ENCODE measurements at regions not wholly inside any gene's neighbourhood (a gene's known extent, or its start where the extent isn't known, plus 50 kb on each side); places are given as distances from the start of the nearest gene placed in this dataset.
A peak's percentile ranks its signal among the peaks of the same experiment; 100 is the strongest.

DNA sequence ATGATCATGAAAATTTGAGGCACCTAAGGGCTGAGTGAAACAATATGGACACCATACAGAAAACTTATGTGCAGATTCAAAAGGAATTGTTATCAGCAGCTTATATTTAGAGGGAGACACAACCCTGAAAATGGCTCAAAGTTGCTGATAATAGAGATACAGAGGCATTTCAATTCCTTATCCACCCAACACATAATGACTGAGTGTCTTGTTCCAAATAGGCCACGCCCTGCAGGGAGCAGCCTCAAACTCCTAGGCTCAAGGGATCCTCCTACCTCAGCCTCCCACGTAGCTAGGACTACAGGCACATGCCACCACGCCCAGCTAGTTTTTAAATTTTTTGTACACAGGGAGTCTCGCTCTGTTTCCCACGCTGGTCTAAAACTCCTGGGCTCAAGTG, 79.0 kb downstream of the LBH start:
- in situ Hi-C loops (cut with MboI; ENCODE audit: low pct_unique_long_range_greater_than_20kb in 2 of 9, low sequenced_read_pairs in 9 of 9, unreplicated experiment in 9 of 9), result no loop called here
- Histone ChIP-seq H3K27ac (no peak overlapping the region), H3K4me3 (no peak overlapping the region), H3K4me1 (replicated peaks in 1 of 2) (no peaks in the 10 kb centered on the region)
- 10 to 100% (median 82%) methylated on average over 1 to 5 of the region's 5 CpGs; no CpG with 5 or more reads in 4 of the 10 experiments for WGBS, 10 experiments
- ATAC-seq (replicated peaks in 6 of 8), result no peak

DNA sequence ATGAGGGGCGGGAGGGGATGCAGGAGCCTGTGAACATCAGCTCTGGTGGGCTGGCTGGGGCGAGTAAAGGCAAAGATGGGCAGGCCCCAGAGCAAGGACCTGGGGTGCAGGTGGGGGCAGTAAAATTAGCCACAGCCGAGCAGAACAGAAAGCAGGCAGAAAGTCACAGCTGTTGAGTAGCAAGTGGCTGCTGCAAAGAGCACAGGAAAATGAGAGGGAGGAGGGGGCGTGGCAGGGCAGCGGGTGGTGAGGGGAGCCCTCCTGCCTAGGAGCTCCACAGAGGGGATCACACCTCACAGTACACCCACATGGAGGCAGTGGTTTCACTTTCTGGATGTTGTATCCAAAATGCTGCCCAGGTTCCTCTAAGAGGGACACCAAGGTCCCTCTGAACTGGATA, 79.6 kb downstream of the LBH start:
- in situ Hi-C loops (cut with MboI; ENCODE audit: low pct_unique_long_range_greater_than_20kb in 2 of 9, low sequenced_read_pairs in 9 of 9, unreplicated experiment in 9 of 9), result no loop called here
- Histone ChIP-seq H3K4me3 (no peak overlapping the region), H3K4me1 (replicated peaks in 1 of 2) (no peaks in the 10 kb centered on the region), H3K27ac (no peak overlapping the region)
- no peak for ATAC-seq (replicated peaks in 6 of 8)
- WGBS, 10 experiments, result 60% methylated on average over 2 of the region's 5 CpGs; no CpG with 5 or more reads in 9 of the 10 experiments

DNA sequence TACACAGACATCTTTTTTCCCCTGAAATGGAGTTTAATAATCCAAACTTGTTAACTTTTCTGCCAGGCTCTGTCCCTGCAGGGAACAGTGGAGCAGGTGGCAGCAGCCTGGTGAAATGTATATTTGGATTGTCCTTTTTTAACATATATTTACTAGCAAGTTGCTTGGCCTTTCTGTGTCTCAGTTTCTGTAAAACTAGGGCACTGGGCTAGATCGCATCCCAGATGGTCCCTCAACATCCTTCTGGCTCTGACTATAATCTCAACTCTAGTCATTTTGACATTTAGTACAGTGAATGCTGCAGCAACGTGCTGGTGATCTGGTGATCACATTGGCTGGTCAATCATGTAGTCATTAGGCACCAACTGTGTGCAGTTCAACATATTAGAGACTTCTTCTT, 80.4 kb downstream of the LBH start:
- ATAC-seq (replicated peaks in 6 of 8), result no peak
- no peak overlapping the region for H3K4me3 ChIP-seq
- no peaks in the 10 kb centered on the region for H3K4me1 ChIP-seq (replicated peaks in 1 of 2)
- WGBS, 10 experiments, result 31 to 100% (median 92%) methylated on average over 1 to 2 of the region's 2 CpGs; no CpG with 5 or more reads in 3 of the 10 experiments
- in situ Hi-C loops (cut with MboI; ENCODE audit: low pct_unique_long_range_greater_than_20kb in 2 of 9, low sequenced_read_pairs in 9 of 9, unreplicated experiment in 9 of 9), result no loop called here
- no peak overlapping the region for H3K27ac ChIP-seq

DNA sequence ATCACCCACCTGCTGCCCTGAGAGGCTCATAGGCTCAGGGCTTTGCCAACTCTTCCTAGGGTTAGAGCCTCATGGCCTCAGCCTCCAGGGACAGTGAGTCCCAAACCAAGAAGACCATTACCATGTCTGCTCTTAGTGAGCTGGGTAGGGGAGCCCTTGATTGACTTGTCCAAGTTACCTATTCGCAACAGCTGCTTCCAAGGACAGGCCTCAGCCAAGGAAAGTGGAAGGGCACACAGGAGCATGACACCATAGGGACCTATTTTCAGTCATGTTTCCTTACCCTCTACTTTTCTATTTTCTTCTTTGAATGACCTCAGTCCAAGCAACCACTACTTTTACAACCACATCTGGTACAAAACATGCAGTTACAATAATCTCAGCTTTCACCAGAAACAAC, 81.6 kb downstream of the LBH start:
- in situ Hi-C loops (cut with MboI; ENCODE audit: low pct_unique_long_range_greater_than_20kb in 2 of 9, low sequenced_read_pairs in 9 of 9, unreplicated experiment in 9 of 9), result no loop called here
- no peak for ATAC-seq (replicated peaks in 6 of 8)

DNA sequence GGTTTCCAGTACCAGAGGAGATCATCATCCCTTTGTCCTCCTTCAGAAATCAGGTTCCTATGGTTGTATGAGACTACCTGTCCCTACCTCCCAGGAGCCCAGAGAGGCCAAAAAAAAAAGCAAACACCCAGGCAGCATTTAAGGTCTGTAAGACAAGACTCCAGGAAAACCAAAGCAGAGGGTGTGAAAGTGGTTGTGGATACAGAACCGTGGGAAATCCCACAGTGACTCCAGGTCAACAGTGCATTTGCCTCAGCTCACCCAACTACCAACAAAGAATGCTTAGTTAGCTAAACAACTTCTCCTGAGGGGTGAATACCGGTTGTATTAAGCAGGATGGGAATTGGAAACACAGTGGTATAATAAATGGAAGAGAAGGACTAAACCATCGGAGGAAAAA, 83.6 kb downstream of the LBH start:
- Histone ChIP-seq H3K4me1 (replicated peaks in 1 of 2) (no peaks in the 10 kb centered on the region), H3K27ac (no peak overlapping the region), H3K4me3 (no peak overlapping the region)
- in situ Hi-C loops (cut with MboI; ENCODE audit: low pct_unique_long_range_greater_than_20kb in 2 of 9, low sequenced_read_pairs in 9 of 9, unreplicated experiment in 9 of 9), result no loop called here
- ATAC-seq (replicated peaks in 6 of 8), result no peak
- WGBS, 10 experiments, result 20 to 100% (median 77%) methylated on average over 1 to 3 of the region's 3 CpGs; no CpG with 5 or more reads in 2 of the 10 experiments

More for the DNA sequence above, 81.6 kb downstream of the LBH start:
- H3K27ac ChIP-seq, result no peak overlapping the region
- H3K4me1 ChIP-seq (replicated peaks in 1 of 2), result no peaks in the 10 kb centered on the region
- no peak overlapping the region for H3K4me3 ChIP-seq
- WGBS, 10 experiments, result 80 to 100% methylated on average over 1 of the region's 1 CpG; no CpG with 5 or more reads in 8 of the 10 experiments

GRCh38 chr2:30315391-30316063, 84.2 kb downstream of the LBH start:
- 0 to 88% (median 79%) methylated on average over 1 to 3 of the region's 3 CpGs; no CpG with 5 or more reads in 2 of the 10 experiments for WGBS, 10 experiments
- Histone ChIP-seq H3K4me3 (no peak overlapping the region), H3K27ac (no peak overlapping the region), H3K4me1 (replicated peaks in 1 of 2) (no peaks in the 10 kb centered on the region)
- in situ Hi-C loops (cut with MboI; ENCODE audit: low pct_unique_long_range_greater_than_20kb in 2 of 9, low sequenced_read_pairs in 9 of 9, unreplicated experiment in 9 of 9), result no loop called here
- no peak for ATAC-seq (replicated peaks in 6 of 8)

GRCh38 chr2:30316408-30316807, 85.1 kb downstream of the LBH start:
- ATAC-seq (replicated peaks in 6 of 8), result no peak
- WGBS, 10 experiments, result 20 to 100% (median 86%) methylated on average over 1 to 2 of the region's 2 CpGs; no CpG with 5 or more reads in 4 of the 10 experiments
- Histone ChIP-seq H3K4me1 (replicated peaks in 1 of 2) (no peaks in the 10 kb centered on the region), H3K4me3 (no peak overlapping the region), H3K27ac (no peak overlapping the region)
- in situ Hi-C loops (cut with MboI; ENCODE audit: low pct_unique_long_range_greater_than_20kb in 2 of 9, low sequenced_read_pairs in 9 of 9, unreplicated experiment in 9 of 9), result no loop called here

DNA sequence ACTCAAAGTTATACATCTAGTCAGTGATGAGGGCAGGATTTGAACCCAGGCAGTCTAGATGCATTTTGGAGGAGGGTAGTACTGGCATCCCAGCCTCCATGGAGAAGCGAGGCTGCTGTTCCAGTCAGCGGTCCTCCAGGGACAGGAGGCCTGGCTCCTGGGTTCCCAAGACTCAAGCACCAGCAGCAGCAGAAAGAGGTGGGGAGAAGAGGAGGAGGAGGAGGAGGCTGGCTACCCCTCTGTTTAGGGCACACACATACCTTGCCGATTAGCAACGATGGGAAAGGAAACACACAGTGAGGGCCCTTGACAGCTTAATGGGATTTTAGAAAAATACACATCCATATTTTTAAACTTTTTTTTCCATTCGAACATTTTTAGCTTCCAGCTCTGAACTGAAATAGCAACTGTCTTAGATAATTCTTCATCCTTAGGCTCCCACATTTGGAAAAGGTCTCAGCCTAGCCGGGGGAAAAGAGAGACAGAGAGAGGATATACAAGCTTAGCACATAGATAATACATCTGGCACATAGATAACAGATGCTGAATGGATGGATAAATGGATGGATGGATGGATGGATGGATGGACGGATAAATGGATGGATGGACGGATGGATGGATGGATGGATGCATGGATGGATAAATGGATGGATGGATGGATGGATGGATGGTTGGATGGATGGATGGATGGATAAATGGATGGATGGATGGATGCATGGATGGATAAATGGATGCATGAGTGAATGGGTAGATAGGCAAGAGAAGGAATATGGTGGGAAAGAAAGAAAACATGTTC, 87.9 kb downstream of the LBH start:
- whole genome bisulfite sequencing, 10 experiments, result 40 to 100% (median 78%) methylated on average over 1 to 8 of the region's 8 CpGs
- Histone ChIP-seq H3K4me3 (no peak overlapping the region), H3K27ac (no peak overlapping the region), H3K4me1 (replicated peaks in 1 of 2) (no peaks in the 10 kb centered on the region)
- ATAC-seq (replicated peaks in 6 of 8), result no peak
- in situ Hi-C loops (cut with MboI; ENCODE audit: low pct_unique_long_range_greater_than_20kb in 2 of 9, low sequenced_read_pairs in 9 of 9, unreplicated experiment in 9 of 9), result no loop called here

DNA sequence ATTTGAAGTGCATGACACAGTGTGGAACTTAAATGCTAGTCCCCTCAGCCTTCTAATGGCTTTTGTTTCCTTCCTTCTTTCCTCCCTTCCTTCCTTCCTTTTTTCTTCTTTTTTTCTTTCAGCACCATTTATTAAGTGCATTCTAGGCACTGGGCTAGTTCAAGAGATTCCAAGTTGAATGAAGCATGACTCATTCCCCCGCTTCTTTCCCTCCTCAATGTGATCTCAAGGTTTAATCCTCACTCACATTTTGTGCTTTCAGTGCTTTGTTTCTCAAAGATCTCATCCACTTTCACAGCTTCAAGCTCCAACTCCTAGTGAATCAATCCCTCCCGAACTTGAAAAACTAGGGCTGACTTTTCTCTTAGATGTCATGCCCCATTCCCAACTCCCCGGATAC, 90.1 kb downstream of the LBH start:
- Histone ChIP-seq H3K27ac (no peak overlapping the region), H3K4me3 (no peak overlapping the region), H3K4me1 (replicated peaks in 1 of 2) (no peaks in the 10 kb centered on the region)
- WGBS, 10 experiments, result 39 to 100% (median 75%) methylated on average over 1 to 3 of the region's 3 CpGs; no CpG with 5 or more reads in 1 of the 10 experiments
- peak in 1 of 8 experiments; percentile 19 for ATAC-seq (replicated peaks in 6 of 8)
- in situ Hi-C loops (cut with MboI; ENCODE audit: low pct_unique_long_range_greater_than_20kb in 2 of 9, low sequenced_read_pairs in 9 of 9, unreplicated experiment in 9 of 9), result no loop called here

DNA sequence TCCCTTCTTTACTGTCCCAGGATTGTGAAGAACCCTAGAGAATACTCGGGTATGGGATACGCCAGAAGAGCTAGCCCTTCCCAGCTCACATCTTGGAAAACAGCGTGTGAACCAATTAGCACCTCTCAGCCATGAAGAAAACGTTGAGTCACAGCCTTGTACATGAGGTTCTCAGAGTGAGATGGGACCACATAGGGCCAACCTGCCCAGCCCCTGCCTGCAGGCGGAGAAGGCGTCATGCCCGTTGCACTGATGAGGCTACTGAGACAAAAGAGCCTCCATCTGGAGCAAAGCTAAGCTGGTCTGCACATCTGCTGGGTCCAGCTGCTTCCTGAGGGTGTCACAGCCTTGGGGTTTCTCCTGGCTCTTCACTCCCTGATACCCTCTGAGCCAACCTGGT, 92.2 kb downstream of the LBH start:
- Histone ChIP-seq H3K4me3 (no peak overlapping the region), H3K27ac (no peak overlapping the region), H3K4me1 (replicated peaks in 1 of 2) (no peaks in the 10 kb centered on the region)
- no peak for ATAC-seq (replicated peaks in 6 of 8)
- 42 to 100% (median 82%) methylated on average over 1 to 6 of the region's 7 CpGs; no CpG with 5 or more reads in 4 of the 10 experiments for WGBS, 10 experiments
- in situ Hi-C loops (cut with MboI; ENCODE audit: low pct_unique_long_range_greater_than_20kb in 2 of 9, low sequenced_read_pairs in 9 of 9, unreplicated experiment in 9 of 9), result no loop called here

DNA sequence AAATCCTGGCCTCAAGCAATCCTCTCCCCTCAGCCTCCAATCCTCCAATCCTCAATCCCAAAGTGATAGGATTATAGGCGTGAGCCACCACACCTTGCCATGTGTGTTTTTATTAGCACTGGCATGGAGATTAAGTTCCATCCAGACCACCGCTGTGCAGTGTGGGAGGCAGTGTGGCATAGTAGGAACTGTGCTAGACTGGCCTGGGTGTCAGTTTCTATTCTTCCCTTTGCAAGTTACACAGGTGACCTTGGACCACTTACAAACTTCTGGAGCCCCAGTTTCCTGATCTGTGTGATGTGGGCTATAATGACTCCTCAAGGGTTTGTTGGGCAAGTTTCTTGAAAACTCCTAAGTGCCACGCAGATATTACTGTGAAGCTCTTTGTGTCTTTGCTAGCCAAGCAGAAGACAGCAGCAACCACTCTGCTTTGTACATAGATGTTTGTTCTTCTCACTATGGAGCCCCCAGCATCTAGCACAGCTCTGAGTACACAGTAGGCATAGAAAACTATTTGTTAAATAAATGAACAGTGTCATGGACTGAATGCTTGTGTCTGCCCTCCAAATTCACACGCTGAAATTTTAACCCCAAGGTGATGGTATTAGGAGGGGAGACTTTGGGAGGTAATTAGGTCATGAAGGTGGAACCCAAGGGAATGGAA, 93.0 kb downstream of the LBH start:
- Histone ChIP-seq H3K27ac (no peak overlapping the region), H3K4me1 (replicated peaks in 1 of 2) (no peaks in the 10 kb centered on the region), H3K4me3 (no peak overlapping the region)
- WGBS, 10 experiments, result 40 to 100% (median 67%) methylated on average over 1 to 2 of the region's 4 CpGs; no CpG with 5 or more reads in 5 of the 10 experiments
- ATAC-seq (replicated peaks in 6 of 8), result peak in 2 of 8 experiments; percentile 25 to 95
- in situ Hi-C loops (cut with MboI; ENCODE audit: low pct_unique_long_range_greater_than_20kb in 2 of 9, low sequenced_read_pairs in 9 of 9, unreplicated experiment in 9 of 9), result no loop called here

DNA sequence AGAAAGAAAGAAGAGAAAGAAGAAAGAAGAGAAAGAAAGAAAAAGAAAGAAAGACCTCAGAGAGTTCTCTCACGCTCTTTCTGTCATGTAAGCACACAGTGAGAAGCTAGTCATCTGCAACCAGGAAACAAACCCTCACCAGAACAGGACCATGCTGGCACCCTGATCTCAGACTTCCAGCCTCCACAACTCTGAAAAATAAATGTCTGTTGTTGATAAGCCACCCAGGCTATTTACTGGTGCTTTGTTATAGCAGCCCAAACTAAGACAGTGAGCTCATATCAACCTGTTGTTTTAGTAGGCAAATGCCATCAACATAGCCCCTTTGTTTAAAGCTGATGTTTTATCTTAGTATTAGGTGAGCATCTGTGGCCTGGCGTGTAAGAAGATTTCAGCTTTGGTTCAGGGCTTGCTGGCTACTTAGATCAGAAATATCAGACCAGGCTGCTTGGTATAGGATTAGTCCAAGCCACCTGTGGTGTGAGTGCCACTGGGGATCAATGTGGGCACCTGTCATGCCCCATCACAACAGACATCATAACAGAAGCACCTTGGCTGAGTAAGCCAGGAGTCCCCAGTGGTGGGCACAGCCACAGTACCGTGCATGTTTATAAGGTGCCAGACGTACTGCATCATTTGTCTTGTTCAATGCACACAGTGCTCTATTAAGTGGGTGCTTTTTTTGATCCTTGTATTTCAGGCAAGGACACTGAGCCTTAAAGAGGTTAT, 94.4 kb downstream of the LBH start:
- in situ Hi-C loops (cut with MboI; ENCODE audit: low pct_unique_long_range_greater_than_20kb in 2 of 9, low sequenced_read_pairs in 9 of 9, unreplicated experiment in 9 of 9), result no loop called here
- ATAC-seq (replicated peaks in 6 of 8), result no peak

GRCh38 chr2:30326497-30326896, 95.2 kb downstream of the LBH start:
- in situ Hi-C loops (cut with MboI; ENCODE audit: low pct_unique_long_range_greater_than_20kb in 2 of 9, low sequenced_read_pairs in 9 of 9, unreplicated experiment in 9 of 9), result no loop called here
- no peak overlapping the region for H3K27ac ChIP-seq
- WGBS, 10 experiments, result 0 to 100% (median 81%) methylated on average over 1 to 5 of the region's 6 CpGs
- ATAC-seq (replicated peaks in 6 of 8), result no peak
- H3K4me1 ChIP-seq (replicated peaks in 1 of 2), result no peaks in the 10 kb centered on the region
- no peak overlapping the region for H3K4me3 ChIP-seq

More for the DNA sequence above, 94.4 kb downstream of the LBH start:
- Histone ChIP-seq H3K4me1 (replicated peaks in 1 of 2) (no peaks in the 10 kb centered on the region), H3K4me3 (no peak overlapping the region), H3K27ac (no peak overlapping the region)
- WGBS, 10 experiments, result 20 to 100% (median 86%) methylated on average over 1 to 3 of the region's 4 CpGs; no CpG with 5 or more reads in 1 of the 10 experiments
